GM12892 (cell line): ENCODE measurements at regions not wholly inside any gene's neighbourhood (a gene's known extent, or its start where the extent isn't known, plus 50 kb on each side); places are given as distances from the start of the nearest gene placed in this dataset.

Experiments used
- POLR2AphosphoS5 ChIP-seq: IDR thresholded peaks from 2 replicates; pipeline ENCODE4 v1.6.1; 2011; ENCODE audit warnings: low read depth, low read length, control low read depth
- TAF1 ChIP-seq: IDR thresholded peaks from 2 replicates; pipeline ENCODE4 v1.6.1; 2011; ENCODE audit warnings: low read depth, mild to moderate bottlenecking, control low read depth, low read length, borderline replicate concordance

GRCh38 chr2:236977063-236977851 lies 108.4 kb upstream of the COPS8 start:
- TF ChIP-seq TAF1 (no peak), POLR2AphosphoS5 (no peak)
